B cell (primary cell): ENCODE measurements at regions not wholly inside any gene's neighbourhood (a gene's known extent, or its start where the extent isn't known, plus 50 kb on each side); places are given as distances from the start of the nearest gene placed in this dataset.

Experiments used
- CTCF ChIP-seq: fragments of 200-600 bp; IDR thresholded peaks from one replicate; pipeline ENCODE4 v1.8.0; 2022; ENCODE audit warnings: antibody characterized with exemption, mild to moderate bottlenecking
- EZH2 ChIP-seq: IDR thresholded peaks from 2 replicates; pipeline ENCODE4 v1.6.1; 2012; ENCODE audit warnings: borderline replicate concordance, low read depth, mild to moderate bottlenecking, moderate library complexity, low read length; ENCODE audit not compliant: insufficient read depth, poor library complexity, severe bottlenecking

GRCh38 chr4:154988511-154988910, 207.4 kb downstream of the RBM46 start:
- TF ChIP-seq EZH2 (no peak), CTCF (no peak)
